Fibroblast of lung (primary cell): ENCODE measurements at regions not wholly inside any gene's neighbourhood (a gene's known extent, or its start where the extent isn't known, plus 50 kb on each side); places are given as distances from the start of the nearest gene placed in this dataset.

Experiments
- EZH2 ChIP-seq: IDR thresholded peaks from 2 replicates; pipeline ENCODE4 v1.5.1; 2012; ENCODE audit warnings: low read length, control low read depth, mild to moderate bottlenecking; ENCODE audit errors: missing control alignments
- TF ChIP-seq, protein P1 (sequence below), 2 donors: IDR thresholded peaks in 1 of 2; conservative IDR thresholded peaks in 1 of 2; 1 replicate in 1 of 2; 2 replicates in 1 of 2; pipeline ENCODE4 v1.5.1; 2011 to 2012; ENCODE audit warnings: low read length in 2 of 2, control low read depth in 1 of 2, inconsistent platforms in 1 of 2, low read depth in 1 of 2, mild to moderate bottlenecking in 1 of 2

GRCh38 chr6:84553527-84553926 lies 210.9 kb downstream of the TBX18 start:
- TF ChIP-seq, protein P1, sequence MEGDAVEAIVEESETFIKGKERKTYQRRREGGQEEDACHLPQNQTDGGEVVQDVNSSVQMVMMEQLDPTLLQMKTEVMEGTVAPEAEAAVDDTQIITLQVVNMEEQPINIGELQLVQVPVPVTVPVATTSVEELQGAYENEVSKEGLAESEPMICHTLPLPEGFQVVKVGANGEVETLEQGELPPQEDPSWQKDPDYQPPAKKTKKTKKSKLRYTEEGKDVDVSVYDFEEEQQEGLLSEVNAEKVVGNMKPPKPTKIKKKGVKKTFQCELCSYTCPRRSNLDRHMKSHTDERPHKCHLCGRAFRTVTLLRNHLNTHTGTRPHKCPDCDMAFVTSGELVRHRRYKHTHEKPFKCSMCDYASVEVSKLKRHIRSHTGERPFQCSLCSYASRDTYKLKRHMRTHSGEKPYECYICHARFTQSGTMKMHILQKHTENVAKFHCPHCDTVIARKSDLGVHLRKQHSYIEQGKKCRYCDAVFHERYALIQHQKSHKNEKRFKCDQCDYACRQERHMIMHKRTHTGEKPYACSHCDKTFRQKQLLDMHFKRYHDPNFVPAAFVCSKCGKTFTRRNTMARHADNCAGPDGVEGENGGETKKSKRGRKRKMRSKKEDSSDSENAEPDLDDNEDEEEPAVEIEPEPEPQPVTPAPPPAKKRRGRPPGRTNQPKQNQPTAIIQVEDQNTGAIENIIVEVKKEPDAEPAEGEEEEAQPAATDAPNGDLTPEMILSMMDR (conservative IDR thresholded peaks at IDR 0.05 in 1 of 2, IDR thresholded peaks at IDR 0.05 in 1 of 2; ENCODE audit: low read depth in 1 of 2, low read length in 2 of 2): no peak
- TF ChIP-seq EZH2: no peak
